ENCODE measurements at regions not wholly inside any gene's neighbourhood (a gene's known extent, or its start where the extent isn't known, plus 50 kb on each side); places are given as distances from the start of the nearest gene placed in this dataset.

GRCh38 chr21:41681348-41681801 is 85.5 kb downstream of the RIPK4 start:
- TF ChIP-seq POLR2AphosphoS5 (IDR thresholded peaks at IDR 0.05; ENCODE audit: low read depth, low read length) = no peak
- no peak for TF ChIP-seq TAF1 (IDR thresholded peaks at IDR 0.05; ENCODE audit: low read depth, low read length)
- TF ChIP-seq POLR2A (IDR thresholded peaks at IDR 0.05; ENCODE audit: low read depth, low read length) = no peak
- no peak for TF ChIP-seq POU2F2 (IDR thresholded peaks at IDR 0.05; ENCODE audit: low read depth, low read length)
- TF ChIP-seq PAX5 (IDR thresholded peaks at IDR 0.05; ENCODE audit: insufficient read depth, low read length, severe bottlenecking) = no peak
- TF ChIP-seq SPI1 (IDR thresholded peaks at IDR 0.05; ENCODE audit: low read depth, low read length) = no peak

Measured in GM12891 (cell line).